GM19324 (cell line): ENCODE measurements at regions not wholly inside any gene's neighbourhood (a gene's known extent, or its start where the extent isn't known, plus 50 kb on each side); places are given as distances from the start of the nearest gene placed in this dataset.
"Not testable (repeated sequence)": the region's sequence is repeated elsewhere in the genome, so short reads cannot be mapped to it uniquely, and the experiment has no call there.

Experiments used
- ATAC-seq: cut with Tn5 transposase; IDR thresholded peaks from one replicate; pipeline ENCODE4 v1.9.1; 2021; ENCODE audit warnings: mild to moderate bottlenecking, moderate library complexity; ENCODE audit not compliant: unreplicated experiment, low FRiP score

DNA sequence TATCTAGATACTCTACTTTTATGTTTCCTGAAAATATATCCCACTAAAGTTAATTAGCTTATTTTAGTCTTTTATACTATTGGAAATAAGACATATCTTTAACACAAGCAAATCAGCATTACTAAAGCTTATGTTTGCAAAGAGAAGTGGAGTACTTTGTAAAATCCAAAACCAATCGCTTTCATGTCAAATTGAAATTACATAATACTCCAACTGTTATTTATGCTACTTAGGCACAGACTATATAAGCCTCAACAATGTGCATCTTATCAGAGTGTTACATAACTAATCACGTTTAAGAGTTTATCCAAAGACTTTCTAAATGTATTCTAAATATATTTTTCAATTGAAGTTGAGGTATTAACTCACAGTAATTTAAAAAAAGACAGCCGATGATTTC lies 200.0 kb downstream of the PCDH20 start:
- no peak for ATAC-seq

DNA sequence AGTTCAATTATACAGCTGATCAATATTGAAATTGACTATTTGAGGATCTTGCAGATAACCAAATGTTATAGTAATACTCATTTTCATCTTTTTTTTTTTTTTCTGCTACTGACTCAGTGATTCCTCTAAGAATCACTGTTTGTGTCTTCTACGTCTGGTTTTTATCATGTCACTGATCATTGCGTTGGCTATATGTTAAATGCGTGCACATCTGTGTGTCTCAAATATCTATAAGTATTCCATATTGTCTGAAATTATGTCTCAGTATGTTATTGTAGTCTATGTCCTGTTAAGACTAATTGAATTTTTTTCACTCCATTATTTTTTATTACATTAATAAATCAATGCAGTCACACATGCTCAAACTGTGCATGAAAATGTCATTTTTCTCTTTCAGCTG lies 200.5 kb downstream of the PCDH20 start:
- ATAC-seq, result no peak

DNA sequence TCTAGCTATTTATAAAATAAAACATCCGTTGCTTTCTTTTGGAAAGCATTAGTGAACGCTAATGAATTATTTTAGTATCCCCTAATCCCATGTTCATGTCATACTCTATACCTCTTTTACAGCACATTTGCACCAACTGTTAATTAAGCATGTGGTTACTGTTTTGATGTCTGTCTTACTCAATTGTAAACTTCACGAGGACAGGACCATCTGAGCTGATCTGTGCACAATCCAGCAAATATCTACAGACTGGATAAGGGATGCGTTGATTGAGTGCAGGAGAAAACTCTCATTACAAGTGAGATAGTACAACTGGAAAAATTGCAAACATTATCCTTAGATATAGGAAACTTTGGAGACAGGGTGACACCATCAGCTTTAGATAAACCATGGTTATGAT lies 201.1 kb downstream of the PCDH20 start:
- no peak for ATAC-seq

DNA sequence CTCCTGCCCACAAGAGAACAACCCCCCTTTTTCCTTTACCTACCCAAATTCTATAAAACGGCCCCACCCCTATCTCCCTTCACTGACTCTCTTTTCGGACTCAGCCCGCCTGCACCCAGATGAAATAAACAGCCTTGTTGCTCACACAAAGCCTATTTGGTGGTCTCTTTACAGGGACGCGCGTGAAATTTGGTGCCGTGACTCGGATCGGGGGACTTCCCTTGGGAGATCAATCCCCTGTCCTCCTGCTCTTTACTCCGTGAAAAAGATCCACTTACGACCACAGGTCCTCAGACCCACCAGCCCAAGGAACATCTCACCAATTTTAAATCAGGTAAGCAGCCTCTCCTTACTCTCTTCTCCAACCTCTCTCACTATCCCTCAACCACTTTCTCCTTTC lies 209.8 kb downstream of the PCDH20 start:
- not testable (repeated sequence) for ATAC-seq

DNA sequence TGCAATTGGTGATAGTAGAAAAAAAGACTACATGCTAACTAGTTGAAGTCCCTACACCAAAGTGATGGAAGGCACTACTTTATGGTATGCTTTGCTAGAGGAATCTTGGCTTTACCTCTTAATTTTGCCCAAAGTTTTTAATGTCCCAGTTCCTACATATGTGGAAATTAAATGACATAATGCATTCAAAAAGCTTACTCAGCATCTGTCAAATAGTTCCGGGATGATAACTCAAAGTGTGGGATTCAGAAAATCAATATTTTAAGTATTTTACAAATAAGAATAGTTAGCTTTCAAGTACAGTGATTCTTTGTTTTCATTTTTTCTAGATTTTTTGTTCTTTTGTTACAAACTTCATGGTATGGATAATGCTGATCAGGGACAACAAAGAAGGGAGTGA lies 211.6 kb downstream of the PCDH20 start:
- ATAC-seq, result no peak

DNA sequence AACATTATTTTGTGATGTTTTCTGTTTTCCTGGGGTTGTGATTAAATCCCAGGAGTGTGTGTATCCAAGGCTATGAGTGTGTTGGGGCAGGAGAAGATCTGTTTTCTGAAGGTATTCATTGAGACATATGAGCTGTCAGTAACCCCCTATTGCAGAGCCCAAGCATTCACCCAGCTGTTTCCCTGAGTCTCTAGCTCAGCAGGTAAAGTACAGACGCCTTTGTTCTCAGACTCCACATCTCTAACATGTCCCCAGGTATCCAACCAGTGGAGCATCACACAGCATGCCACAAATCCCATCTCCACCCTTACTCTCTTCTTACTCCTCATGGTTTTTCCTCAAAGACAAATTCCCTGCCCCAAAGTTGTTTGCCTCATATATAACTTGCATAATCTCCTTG lies 213.6 kb downstream of the PCDH20 start:
- no peak for ATAC-seq

DNA sequence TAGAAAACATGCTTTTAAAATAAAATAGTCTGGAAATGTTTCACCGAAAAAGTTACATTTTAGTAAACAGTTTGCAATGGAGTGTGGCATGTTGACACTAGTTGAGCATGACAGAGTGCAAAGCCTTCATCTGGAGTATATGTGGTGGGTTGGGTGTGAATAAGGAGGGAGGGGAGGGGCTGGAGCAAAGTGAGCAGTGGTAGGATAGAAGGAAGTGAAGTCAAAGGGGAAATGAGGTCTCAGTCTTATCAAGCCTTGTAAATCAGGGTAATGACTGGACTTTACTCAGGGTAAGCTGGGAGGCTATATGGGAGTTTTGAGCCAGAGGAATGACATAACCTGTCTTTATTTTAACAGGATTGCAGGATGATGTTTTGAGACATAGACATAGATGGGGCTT lies 222.8 kb downstream of the PCDH20 start:
- ATAC-seq, result no peak

DNA sequence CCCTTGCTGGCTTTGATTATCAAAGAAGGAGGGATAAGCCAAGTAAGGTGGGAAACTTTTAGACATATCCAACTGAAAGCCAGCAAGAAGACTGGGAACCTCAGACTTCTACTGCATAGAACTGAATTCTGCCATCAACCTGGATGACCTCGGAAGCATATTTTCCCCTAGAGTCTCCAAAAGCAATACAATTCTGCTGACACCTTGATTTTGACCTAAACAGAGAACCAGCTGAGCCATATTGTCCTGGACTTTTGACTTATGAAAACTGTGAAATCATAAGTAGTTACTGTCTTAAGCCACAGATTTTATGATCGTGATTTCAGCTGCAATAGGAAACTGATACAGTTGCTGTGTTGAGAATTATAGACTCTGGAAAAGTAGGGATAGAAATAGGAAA lies 227.6 kb downstream of the PCDH20 start:
- ATAC-seq, result no peak

DNA sequence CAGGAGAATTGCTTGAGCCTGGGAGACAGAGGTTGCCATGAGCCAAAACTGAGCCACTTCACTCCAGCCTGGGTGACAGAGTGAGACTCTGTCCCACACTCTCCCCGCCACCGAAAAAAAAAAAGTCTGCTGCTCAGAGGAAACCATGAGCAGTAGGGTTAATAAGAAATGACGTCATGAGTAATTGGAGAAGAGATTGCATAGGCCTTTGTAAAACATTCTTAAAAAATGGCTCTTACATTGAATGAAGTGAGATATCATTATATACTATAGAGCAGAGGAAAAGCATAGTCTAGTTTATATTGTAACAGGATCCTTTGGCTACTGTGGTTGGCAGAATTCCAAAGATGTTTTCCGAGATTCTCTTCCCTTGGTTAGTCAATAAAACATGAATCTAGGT lies 228.2 kb downstream of the PCDH20 start:
- no peak for ATAC-seq

DNA sequence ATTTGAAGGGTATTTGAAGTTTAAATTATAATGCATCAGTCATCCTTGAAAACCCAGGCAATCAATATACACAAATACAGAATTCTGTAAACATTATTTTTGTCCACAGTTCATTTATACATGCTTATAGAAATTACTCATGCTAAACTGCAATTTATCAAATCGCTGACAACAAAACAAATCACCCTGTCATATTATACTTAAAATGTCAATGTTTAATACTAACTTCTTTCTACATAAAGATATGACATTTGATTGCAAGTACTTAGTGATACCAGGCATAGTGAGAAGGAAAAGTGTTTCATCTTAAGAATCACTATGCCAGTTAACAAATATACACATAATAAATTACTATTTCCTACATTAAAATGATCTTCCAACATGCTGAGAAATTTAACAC lies 232.0 kb downstream of the PCDH20 start:
- no peak for ATAC-seq

DNA sequence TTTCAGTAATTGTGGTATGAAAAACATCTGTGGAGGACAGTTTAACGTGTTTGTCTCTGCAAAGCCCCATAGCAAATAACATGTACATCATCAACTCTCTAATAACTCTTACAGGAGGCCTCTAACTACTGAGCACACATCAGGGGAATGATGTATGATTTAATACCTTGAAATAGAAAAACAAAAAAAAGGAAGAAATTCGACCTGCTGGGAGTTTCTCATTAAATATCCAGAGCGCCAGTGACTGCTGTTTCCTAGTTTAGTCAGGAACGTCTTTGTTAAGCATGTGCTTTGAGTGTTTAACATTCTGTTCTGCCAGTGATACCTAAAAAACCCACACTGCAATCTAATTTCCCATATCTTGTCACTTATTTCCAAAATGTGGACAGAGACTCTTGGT lies 235.4 kb downstream of the PCDH20 start:
- no peak for ATAC-seq

DNA sequence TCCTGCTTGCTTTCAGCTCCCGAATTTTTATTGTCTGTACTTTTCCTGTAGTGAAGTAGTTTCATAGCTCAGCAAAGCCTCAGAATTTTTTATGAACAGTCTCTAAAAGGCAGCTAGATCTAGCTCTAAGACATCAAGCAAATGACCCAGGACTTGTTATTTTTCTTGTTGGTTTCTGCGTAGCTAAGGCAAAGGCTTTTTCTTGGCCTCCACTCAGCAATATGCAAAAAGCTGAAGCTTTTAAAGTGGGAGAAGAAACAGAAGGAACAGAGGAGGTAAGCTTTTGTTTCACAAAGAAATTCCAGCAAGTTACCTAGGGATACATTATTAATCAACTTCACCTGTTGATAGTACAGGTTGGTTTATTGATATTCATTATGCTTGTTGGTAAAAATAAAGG lies 235.9 kb downstream of the PCDH20 start:
- no peak for ATAC-seq

DNA sequence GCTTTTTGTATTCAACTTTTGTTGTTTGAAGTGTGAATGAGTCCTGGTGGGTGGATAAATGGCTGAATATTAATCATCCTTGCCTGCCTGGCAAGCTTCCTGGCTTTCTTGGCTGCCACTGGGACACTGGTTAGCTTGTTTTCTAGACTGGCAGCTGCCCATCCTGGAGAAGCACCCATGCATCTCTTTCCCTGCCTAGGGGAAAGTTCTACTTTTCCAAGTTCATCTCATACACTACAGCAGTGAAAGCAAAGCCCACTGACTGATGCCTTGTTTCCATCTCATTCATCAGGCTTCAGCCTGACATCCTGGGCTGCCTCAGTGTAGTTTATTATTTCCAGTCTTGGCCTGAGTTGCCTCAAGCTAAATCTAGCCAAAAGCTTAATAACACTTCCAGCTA lies 244.8 kb downstream of the PCDH20 start:
- ATAC-seq, result no peak

DNA sequence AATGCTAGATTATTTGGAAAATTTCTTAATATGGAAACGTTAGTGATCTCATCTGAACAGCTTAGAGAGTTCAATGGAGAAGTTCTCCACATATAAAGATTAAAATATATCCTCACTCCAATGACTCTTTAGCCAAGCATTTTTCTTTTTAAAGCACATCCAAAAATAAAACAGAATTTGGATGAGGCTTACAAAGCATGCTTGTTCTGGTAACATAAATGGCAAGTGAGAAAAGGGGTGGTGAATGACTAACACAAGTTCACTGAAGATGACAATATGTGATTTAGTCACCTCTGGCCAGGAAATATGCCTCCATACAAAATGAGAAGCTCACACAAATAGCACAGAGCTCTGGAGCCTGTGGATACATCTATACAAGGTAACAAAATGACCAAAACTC lies 253.0 kb downstream of the PCDH20 start:
- ATAC-seq, result no peak

DNA sequence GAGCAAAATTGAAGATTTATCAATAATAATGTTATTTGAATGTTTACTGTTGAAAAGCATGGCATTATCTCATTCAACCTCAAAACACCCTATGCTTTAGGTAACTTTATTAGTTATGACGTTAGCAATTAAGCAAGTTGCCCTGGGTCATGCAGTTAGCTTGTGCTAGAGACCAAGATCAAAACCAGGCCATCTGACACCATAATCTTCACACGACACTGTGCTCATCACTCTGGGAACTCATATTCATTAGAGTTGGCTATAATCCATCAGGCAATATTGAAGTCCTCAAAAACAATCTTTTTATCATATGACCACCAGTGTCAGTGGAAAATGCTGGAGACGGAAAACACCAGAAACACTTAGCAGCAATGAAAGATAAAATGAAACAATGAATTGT lies 253.5 kb downstream of the PCDH20 start:
- ATAC-seq, result no peak

DNA sequence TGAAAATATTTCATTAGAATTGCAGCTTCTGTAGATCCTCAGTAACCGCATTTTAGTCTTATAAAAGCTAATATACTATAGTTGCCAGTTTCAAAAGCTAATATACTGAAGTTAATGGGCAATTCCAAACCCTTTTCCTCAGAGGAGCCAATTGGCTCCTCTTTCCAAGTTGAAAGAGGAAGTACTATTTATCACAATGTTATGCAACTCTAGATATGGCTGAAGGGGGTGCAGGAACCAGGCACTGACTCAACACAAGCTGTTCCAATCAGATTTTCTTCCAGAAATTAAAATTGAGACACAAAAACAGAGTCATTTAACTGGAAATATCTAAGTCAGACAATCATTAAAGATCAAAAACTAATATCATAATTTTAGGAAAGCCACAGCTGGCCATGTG lies 258.9 kb downstream of the PCDH20 start:
- ATAC-seq, result no peak

DNA sequence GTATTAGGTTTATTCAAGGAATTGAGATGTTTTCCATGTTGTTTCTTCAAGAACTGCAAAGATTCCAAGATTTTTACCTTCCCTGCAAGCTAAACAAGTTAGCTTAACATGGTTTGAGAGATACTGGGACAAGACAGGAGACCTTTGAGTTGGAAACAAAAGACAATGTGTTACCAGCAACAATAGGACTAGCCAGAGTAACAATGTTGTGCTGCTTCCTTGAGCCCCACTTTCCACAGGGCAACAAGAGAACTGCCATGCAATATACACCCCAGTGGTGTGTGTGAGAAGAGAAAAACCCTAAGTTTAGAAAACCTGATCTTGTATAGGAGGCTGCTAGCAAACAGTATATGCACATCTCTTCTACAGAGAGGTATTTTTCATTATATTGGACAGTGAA lies 264.6 kb downstream of the PCDH20 start:
- ATAC-seq, result no peak

DNA sequence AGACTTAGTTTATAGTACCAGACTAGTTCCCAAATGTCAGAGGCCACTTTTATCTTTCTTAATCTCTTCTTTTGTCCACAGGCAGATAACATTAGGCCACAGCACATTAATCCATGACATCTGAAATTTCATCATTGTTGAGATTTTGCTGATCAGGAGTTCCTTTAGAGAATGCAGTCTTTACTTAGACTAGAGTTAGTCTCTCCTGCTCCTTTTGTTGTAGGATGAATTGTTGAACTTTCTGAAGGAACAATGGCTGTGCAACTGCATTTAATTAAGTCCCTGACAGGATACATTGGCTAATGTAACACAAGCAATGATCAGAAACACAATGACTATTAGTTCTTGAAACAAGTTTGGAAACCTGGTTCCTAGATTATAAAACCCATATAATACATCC lies 266.3 kb downstream of the PCDH20 start:
- ATAC-seq, result no peak

DNA sequence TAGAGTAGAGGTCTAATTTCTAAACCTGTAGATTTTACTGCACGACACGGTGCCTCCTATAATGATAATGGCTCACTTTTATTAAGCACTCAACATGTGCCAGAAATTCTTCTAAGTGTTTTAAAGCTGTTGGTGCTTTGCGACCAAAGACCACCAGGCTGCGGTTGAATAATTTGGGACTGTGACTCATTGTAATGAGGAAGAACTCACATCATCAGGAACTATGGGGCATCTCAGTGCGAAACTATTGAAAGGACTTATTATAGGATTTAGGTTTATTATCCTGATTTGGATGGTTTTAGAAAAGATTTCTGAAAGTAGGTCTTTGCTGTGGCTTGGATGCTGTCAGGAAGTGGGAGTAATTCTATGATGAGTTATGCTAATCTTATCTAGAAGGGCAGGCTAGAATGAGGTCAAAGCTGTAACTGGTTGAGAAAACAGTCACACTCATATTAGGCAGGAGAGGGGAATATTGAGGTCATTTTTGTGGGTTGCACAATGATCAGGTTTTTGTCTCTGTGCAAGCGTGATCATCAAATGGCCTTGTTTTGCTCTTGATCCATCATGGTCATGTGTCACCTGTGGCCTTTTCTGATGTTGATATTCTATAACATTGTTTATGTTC lies 266.8 kb downstream of the PCDH20 start:
- ATAC-seq, result no peak

DNA sequence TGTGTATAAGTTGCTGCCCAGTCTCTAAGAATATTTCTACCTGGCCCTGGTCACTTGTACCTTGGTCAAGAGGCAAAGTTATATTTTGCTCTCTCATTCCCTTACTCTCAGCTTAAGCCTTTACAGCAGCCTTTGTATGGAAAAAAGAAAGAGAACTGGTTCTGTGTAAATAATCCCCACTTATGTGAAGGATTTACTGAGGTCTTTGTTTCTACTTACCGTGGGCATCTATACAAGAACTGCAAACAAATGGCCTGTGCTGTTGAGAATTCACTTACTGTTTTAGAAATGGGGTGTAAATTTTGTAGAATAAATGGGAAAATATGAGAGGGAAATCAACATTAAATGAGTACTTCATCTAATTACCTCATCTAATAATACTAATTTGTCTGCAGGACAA lies 267.4 kb downstream of the PCDH20 start:
- no peak for ATAC-seq

DNA sequence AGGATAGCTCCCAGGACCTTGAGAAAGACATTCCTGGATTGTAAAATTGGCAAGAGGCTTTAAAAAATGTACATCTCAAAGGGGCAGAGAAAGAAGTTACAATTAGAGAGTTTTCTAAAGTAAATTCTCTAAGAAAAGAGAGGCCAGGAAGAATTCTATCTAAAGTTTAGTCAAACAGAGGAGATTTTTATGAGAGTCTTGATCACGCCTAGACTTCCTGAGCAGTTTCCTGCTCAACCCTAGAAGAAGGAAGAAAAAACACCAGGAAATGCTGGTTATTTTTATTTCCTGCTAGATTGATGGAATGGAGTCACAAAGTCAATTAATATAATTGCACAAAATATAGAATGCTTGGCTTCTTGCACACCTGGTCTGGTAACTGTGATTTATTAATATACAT lies 269.1 kb downstream of the PCDH20 start:
- no peak for ATAC-seq

DNA sequence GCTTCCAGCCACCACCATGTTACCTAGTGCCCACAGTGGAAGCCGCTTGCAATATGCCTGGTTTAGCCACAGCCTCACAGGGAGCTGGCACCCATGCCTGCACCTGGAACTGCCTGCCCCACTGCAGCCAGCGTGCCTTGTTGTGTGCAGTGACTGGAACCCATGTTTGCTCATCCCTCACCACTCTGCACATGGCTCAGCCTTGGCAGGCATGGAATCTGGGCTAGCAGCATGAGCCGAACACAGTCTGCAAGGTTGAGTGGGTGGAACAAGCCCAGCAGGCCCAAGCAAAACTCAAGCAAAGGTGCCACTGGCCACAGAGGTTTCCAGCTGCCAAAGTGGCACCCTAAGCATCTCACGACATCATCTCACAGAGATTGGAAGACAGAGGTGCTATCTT lies 269.5 kb downstream of the PCDH20 start:
- no peak for ATAC-seq
